ENCODE measurements at regions not wholly inside any gene's neighbourhood (a gene's known extent, or its start where the extent isn't known, plus 50 kb on each side); places are given as distances from the start of the nearest gene placed in this dataset.

GRCh38 chr1:55448261-55448660, 233.1 kb upstream of the USP24 start:
- CTCF ChIA-PET (ENCODE audit: low intra/inter-chr PET ratio, low total read pairs): no interaction called here
- in situ Hi-C loops (cut with HindIII; ENCODE audit: extremely low pct_ligation_motif_present, low pct_unique_long_range_greater_than_20kb): no loop called here
- ATAC-seq: no peak

GRCh38 chr1:55447488-55447887, 232.3 kb upstream of the USP24 start:
- Histone ChIP-seq H3K4me2 (ENCODE audit: low read depth, low read length) (no peak overlapping the region), H3K36me3 (replicated peaks in 1 of 2; ENCODE audit: control insufficient read depth in 1 of 2, insufficient read depth in 2 of 2, low read length in 2 of 2) (no peaks in the 10 kb centered on the region), H3K4me3 (replicated peaks in 1 of 3; ENCODE audit: insufficient read depth in 1 of 3, low read depth in 2 of 3, low read length in 3 of 3) (no peak overlapping the region), H3K9ac (ENCODE audit: insufficient read depth, low read depth, low read length) (no peak overlapping the region), H3K27ac (ENCODE audit: extremely low read length, insufficient read depth, low read length) (no peak overlapping the region), H2AFZ (ENCODE audit: low read length) (no peak overlapping the region), H3K79me2 (ENCODE audit: insufficient read depth, low read length) (no peaks in the 10 kb centered on the region), H3K9me3 (ENCODE audit: low read length) (no peaks in the 10 kb centered on the region), H4K20me1 (ENCODE audit: insufficient read depth, low read length) (no peaks in the 10 kb centered on the region), H3K27me3 (ENCODE audit: control insufficient read depth in 1 of 2, insufficient read depth in 2 of 2, low read length in 2 of 2) (no peaks in the 10 kb centered on the region), H3K4me1 (ENCODE audit: insufficient read depth, low read length) (no peaks in the 10 kb centered on the region; the same call in 1 of the 2 replicates)
- CTCF ChIA-PET (ENCODE audit: low intra/inter-chr PET ratio, low total read pairs): no interaction called here
- no peak for ATAC-seq
- DNase-seq (ENCODE audit: low spot score): peak; percentile 35
- POLR2A ChIA-PET: interaction anchor here (1.5 kb wide), 1 partner anchor 19 kb away, joined by 10 read pairs; no protein-coding TSS in a partner anchor
- FAIRE-seq: no peak
- WGBS (ENCODE audit: low lambda C conversion rate): 2% methylated on average over 2 of the region's 2 CpGs
- in situ Hi-C loops (cut with HindIII; ENCODE audit: extremely low pct_ligation_motif_present, low pct_unique_long_range_greater_than_20kb): no loop called here
- no TSS peak for BruUV-seq (replicated peaks)
- intact Hi-C loops (cut with micrococcal nuclease; ENCODE audit: unreplicated experiment): no loop called here
- TF ChIP-seq MTF2 (CRISPR knock-in tag; IDR thresholded peaks at IDR 0.05; ENCODE audit: borderline replicate concordance) (no peak), FOSL2 (CRISPR knock-in tag; IDR thresholded peaks at IDR 0.05) (peak; percentile 83), TFDP1 (CRISPR knock-in tag; IDR thresholded peaks at IDR 0.05; ENCODE audit: borderline replicate concordance) (no peak), ASH2L (IDR thresholded peaks at IDR 0.05; ENCODE audit: insufficient read length, low read depth, low read length) (no peak), REST (IDR thresholded peaks at IDR 0.05; ENCODE audit: borderline replicate concordance in 1 of 2, low read depth in 1 of 2, low read length in 2 of 2) (peak in 1 of 2 experiments; percentile 57; a peak in 1 of 4 replicates), ZNF782 (CRISPR knock-in tag; IDR thresholded peaks at IDR 0.05; ENCODE audit: borderline replicate concordance) (no peak), ARID5B (CRISPR knock-in tag; IDR thresholded peaks at IDR 0.05) (peak; percentile 37; the same call in 1 of the 2 replicates), GATAD2A (CRISPR knock-in tag; IDR thresholded peaks at IDR 0.05) (0 out of 2 replicates have a peak, but pooled peaks have one; percentile 25)

More at GRCh38 chr1:55448261-55448660, 233.1 kb upstream of the USP24 start:
- H3K79me2 ChIP-seq (ENCODE audit: insufficient read depth, low read length): no peaks in the 10 kb centered on the region
- BruUV-seq (replicated peaks): no TSS peak
- no peaks in the 10 kb centered on the region for H3K27me3 ChIP-seq (ENCODE audit: control insufficient read depth in 1 of 2, insufficient read depth in 2 of 2, low read length in 2 of 2)
- H3K4me1 ChIP-seq (ENCODE audit: insufficient read depth, low read length): no peaks in the 10 kb centered on the region; the same call in 1 of the 2 replicates
- POLR2A ChIA-PET: interaction anchor here (1.5 kb wide), 1 partner anchor 20 kb away, joined by 10 read pairs; no protein-coding TSS in a partner anchor
- H3K4me2 ChIP-seq (ENCODE audit: low read depth, low read length): no peak overlapping the region
- H4K20me1 ChIP-seq (ENCODE audit: insufficient read depth, low read length): no peaks in the 10 kb centered on the region
- H3K9me3 ChIP-seq (ENCODE audit: low read length): no peaks in the 10 kb centered on the region
- FAIRE-seq: no peak
- DNase-seq (ENCODE audit: low spot score): no peak
- TF ChIP-seq ZNF337 (CRISPR knock-in tag; IDR thresholded peaks at IDR 0.05; ENCODE audit: borderline replicate concordance, low read depth) (no peak), TEAD2 (CRISPR knock-in tag; IDR thresholded peaks at IDR 0.05) (no peak)
- H3K27ac ChIP-seq (ENCODE audit: extremely low read length, insufficient read depth, low read length): no peak overlapping the region
- no peaks in the 10 kb centered on the region for H3K36me3 ChIP-seq (replicated peaks in 1 of 2; ENCODE audit: control insufficient read depth in 1 of 2, insufficient read depth in 2 of 2, low read length in 2 of 2)
- no peak overlapping the region for H3K9ac ChIP-seq (ENCODE audit: insufficient read depth, low read depth, low read length)
- H2AFZ ChIP-seq (ENCODE audit: low read length): no peak overlapping the region
- H3K4me3 ChIP-seq (replicated peaks in 1 of 3; ENCODE audit: insufficient read depth in 1 of 3, low read depth in 2 of 3, low read length in 3 of 3): no peak overlapping the region
- intact Hi-C loops (cut with micrococcal nuclease; ENCODE audit: unreplicated experiment): no loop called here
